ENCODE measurements at regions not wholly inside any gene's neighbourhood (a gene's known extent, or its start where the extent isn't known, plus 50 kb on each side); places are given as distances from the start of the nearest gene placed in this dataset.

GRCh38 chr15:45919806-45920205, 285.0 kb downstream of the SQOR start:
- peak in 1 of 10 donors; percentile 54 for DNase-seq

DNA sequence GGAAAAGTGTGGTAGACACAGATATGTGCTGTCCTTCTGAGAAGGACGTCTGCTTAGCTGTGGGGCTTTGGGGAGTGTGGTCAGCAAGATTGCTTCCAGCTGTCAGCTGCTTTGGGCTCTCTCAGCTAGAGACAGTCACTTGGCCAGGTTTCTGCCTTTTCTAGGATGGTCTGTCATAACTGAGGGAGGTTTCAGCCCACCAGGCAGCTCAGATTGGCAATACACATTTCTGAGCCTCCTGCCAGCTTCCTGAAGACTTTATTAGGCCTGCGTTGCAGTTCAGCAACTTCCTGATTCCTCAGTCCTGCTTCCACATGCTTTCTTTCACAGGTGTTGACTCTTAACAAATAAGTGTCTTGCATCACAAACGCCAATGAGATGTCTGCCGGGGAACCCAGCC, 286.5 kb downstream of the SQOR start:
- no peak for DNase-seq
- intact Hi-C loops (cut with DNase I) = no loop called here

More at GRCh38 chr15:45919806-45920205, 285.0 kb downstream of the SQOR start:
- intact Hi-C loops (cut with DNase I) = no loop called here

DNA sequence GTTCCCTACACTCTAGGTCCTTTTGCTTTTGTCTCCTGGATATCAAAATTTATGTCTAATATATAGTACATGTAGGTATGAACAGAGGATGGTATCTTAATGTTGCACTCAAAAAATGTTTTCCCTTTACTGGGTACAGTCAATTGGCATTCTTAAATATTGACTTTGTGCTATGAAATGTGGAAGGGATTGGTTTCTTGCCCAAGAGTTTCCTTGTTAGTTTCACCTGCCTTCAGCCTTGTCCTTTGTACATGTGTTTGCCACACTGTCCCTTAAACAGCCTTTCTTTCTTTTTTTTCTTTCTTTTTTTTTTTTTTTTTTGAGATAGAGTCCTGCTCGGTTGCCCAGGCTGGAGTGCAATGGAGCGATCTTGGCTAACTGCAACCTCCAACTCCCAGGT, 287.1 kb downstream of the SQOR start:
- intact Hi-C loops (cut with DNase I) = no loop called here
- no peak for DNase-seq

GRCh38 chr15:45941367-45941766, 306.5 kb downstream of the SQOR start:
- intact Hi-C loops (cut with DNase I) = no loop called here

DNA sequence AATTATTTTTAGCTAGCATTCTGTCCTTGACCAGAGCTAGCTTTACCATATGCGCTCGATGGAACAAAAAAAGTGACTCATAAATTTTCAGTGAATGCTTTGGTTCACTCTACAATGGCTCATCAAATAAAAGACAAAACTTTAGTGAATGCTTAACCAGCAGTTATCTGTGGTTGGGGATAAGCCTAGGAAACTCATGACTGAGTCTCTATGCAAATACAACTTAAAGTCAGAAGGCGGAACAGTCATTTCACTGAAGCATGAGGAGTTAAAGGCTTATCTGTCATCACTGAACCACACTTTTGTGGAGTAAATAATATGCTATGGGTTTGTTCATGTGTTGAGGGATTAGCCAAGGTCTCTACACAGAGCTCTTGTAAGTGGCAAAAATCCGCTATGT, 308.4 kb downstream of the SQOR start:
- no peak for DNase-seq

More at GRCh38 chr15:45941367-45941766, 306.5 kb downstream of the SQOR start:
- no peak for DNase-seq

DNA sequence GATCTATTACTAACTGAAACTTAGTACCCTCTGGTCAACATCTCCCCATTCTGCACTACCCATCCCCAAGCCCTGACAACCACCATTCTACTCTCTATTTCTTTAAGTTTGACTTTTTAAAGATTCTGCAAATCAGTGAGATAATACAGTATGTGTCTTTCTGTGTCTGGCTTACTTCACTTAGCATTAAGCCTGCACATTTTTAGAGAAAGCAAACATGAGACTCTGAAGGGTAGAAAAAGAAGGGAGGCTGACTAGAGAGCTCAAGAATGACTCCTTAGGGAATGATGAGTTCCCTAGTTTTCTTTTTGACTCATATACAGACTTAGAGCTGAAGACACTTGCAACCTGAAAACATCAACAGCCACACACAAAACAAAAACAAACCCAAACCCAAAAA, 311.3 kb downstream of the SQOR start:
- DNase-seq = no peak
- intact Hi-C loops (cut with DNase I) = no loop called here

More for the DNA sequence above, 308.4 kb downstream of the SQOR start:
- intact Hi-C loops (cut with DNase I) = no loop called here

- DNase-seq = no peak
- intact Hi-C loops (cut with DNase I) = no loop called here
Measured at GRCh38 chr15:45948181-45948621, 313.4 kb downstream of the SQOR start.

DNA sequence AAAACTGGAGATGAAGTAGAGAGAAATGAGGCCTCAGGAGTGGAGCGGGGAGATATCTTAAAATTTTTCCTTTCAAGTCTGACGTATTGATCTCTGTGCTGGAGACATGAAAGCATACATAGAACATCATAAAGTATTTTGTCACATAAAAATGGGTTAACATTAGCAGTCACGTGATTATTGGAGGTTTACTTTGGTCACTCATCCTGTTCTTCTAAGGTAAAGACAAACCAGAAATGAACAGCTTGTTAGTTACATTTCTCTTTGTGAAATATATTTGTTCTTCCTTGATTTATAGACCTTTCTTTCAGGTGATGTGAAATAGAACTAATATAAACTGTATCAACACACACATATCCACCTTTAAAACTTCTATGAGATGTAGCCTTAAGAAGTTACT, 324.1 kb downstream of the SQOR start:
- no peak for DNase-seq
- intact Hi-C loops (cut with DNase I) = no loop called here

DNA sequence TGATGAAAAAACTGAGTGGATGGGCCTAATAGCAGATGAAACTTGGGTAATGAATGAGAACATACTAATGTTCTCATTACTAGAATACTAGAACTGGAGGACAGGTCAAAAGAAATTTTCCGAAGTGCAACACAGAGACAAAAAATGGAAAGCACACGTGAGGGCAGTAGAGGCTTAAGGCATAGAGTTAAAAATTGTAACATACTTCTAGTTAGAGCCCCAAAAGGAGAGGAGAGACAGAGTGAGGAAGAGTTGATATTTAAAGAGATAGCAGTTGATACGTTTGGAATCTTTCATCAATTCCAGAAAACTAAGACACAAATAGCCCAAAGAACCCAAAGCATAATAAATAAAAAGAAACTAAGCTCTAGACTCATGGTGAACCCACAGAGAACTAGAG, 327.9 kb downstream of the SQOR start:
- intact Hi-C loops (cut with DNase I) = no loop called here
- no peak for DNase-seq

DNA sequence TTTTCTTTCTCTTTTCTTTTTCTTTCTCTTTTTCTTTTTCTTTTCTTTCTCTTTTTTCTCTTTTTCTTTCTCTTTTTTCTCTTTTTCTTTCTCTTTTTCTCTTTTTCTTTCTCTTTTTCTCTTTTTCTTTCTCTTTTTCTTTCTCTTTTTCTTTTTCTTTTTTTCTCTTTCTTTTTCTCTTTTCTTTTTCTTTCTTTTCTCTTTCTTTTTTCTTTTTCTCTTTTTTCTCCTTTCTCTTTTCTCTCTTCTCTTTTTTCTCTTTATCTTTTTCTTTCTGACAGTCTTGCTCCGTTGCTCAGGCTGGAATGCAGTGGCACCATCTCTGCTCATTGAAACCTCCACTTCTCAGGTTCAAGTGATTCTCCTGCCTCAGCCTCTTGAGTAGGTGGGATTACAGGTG, 335.7 kb downstream of the SQOR start:
- DNase-seq = no peak
- intact Hi-C loops (cut with DNase I) = no loop called here

- no peak for DNase-seq
- intact Hi-C loops (cut with DNase I) = no loop called here
Measured at GRCh38 chr15:45980366-45980765, 345.5 kb downstream of the SQOR start.

DNA sequence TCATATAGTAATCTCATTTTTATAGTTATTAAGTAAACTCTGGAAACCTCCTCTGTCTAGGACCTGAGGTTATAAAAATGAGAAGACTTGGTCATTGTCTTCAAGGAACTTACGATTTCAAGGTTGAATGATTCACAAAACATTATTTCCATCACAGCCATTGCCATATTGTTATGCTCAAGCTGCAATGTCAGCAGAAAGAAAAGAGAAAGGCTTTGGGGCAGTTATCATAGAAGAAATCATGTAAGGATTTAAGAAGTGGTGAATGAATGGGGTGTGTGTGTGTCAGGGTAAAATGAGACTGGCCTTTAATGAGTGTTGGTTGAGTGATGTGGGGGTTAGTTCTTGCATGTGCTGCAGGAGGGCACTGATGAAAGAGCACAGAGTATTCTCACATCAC, 346.8 kb downstream of the SQOR start:
- DNase-seq = no peak
- intact Hi-C loops (cut with DNase I) = no loop called here

GRCh38 chr15:45991863-45992262, 357.0 kb downstream of the SQOR start:
- intact Hi-C loops (cut with DNase I) = no loop called here
- DNase-seq = no peak

DNA sequence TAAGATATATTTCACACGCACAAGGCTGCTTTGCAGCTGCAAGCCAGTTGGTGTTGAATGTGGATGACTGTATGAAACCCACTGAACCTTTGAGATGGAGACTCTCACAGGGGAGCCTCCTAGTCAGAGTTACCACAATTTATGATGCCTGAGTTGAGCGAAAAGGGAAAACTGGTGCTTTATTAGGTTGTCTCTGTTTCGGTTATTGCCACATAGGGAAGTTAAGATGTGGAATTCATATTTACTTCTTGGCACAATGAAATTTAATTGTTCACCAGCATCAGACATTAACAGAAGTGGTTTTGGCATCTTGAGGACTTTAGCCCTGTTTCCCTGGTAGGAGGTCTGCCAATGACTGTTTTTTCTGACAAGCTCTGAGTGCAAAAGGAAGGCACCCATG, 358.2 kb downstream of the SQOR start:
- intact Hi-C loops (cut with DNase I) = no loop called here
- DNase-seq = no peak

DNA sequence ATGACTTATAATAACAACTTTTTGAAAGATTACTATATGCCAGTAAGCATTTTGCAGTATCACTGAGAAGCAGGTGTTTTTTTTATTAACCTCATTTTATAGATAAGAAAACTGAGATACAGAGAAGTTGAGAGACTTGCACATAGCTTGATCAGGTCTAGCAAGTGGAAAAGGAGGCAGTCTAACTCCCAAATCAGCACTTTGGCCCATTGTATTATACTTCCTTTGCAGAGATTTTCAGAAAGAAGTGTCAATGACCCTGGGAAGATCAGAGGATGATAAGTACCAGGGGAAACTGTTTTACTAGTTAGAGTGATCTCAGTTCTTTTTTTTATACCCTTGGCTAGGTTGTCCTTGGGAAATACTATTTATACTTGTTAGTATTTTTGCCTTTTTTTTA, 358.7 kb downstream of the SQOR start:
- DNase-seq = no peak
- intact Hi-C loops (cut with DNase I) = no loop called here

- no peak for DNase-seq
- intact Hi-C loops (cut with DNase I) = no loop called here
Measured at GRCh38 chr15:45995800-45996199, 361.0 kb downstream of the SQOR start.

- intact Hi-C loops (cut with DNase I) = no loop called here
- DNase-seq = peak in 1 of 10 donors; percentile 62
Measured at GRCh38 chr15:46014532-46014931, 379.7 kb downstream of the SQOR start.

DNA sequence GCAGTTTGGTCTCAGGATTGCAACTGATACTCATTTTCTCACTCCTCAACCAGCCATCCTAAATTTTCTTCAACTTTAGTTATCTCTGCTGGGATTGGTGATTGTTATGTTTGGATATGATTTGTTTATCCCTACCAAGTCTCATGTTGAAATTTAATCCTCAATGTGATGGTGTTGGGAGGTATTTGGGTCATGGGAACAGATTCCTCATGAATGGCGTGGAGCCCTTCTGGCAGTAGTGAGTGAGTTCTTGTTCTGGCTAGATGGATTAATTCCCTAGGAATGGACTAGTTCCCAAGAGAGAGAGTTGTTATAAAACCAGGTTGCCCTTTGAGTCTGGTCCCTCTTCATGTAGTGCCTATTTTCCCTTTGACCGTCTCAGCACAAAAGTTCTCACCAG, 399.9 kb downstream of the SQOR start:
- intact Hi-C loops (cut with DNase I) = no loop called here
- no peak for DNase-seq

GRCh38 chr15:46039703-46040102, 404.9 kb downstream of the SQOR start:
- no peak for DNase-seq
- intact Hi-C loops (cut with DNase I) = no loop called here

GRCh38 chr15:46041905-46042304, 407.1 kb downstream of the SQOR start:
- DNase-seq = no peak
- intact Hi-C loops (cut with DNase I) = no loop called here

DNA sequence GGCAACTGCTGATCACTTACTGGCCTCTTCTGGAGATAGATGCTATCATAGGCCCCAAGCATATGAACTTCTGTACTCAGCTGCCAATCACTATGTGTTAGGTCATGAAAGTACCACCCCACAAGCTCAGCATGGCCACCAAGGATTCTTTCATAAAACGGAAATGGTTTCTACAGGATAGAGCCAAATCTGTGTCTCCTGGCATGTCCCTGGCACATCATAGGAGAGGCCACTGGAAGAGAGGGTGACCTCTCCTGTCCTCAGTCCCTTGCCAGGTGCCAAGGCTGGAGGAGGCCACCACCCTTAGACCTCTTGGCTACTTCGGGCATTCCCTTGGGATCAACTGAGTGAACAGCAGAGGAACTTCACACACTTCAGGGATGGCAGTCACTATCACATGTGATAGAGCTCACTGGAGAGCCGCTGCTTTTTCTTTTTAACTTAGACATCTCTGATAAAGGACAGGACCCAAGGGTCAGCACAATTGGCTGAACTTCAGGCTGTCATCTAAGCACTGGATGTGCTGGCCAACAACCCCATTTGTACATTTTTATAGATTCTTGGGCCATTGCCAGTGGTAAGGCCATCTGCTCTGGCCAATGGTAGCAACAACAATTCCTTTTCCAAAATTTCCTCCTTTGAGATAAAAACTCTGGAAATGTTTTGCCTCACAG, 425.2 kb downstream of the SQOR start:
- intact Hi-C loops (cut with DNase I) = no loop called here
- no peak for DNase-seq

DNA sequence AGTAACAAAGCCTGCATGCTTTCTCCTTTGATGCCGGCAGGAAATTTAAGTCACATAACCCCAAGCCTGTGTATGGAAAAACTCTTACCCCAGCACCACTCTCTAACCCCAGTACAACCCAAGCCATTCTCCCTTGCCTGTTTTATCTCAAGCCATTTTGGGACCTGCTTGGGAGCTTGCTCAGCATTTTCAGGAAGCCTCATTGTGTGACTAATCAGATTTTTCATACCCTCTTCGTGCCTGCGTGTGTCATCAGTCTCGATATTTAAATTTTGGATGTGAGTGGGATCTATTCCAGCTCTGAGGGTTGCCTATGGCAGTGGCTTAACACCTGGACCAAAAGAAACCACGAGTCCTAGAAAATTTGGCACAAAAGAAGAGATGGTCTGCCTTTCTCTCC, 426.2 kb downstream of the SQOR start:
- no peak for DNase-seq
- intact Hi-C loops (cut with DNase I) = no loop called here

DNA sequence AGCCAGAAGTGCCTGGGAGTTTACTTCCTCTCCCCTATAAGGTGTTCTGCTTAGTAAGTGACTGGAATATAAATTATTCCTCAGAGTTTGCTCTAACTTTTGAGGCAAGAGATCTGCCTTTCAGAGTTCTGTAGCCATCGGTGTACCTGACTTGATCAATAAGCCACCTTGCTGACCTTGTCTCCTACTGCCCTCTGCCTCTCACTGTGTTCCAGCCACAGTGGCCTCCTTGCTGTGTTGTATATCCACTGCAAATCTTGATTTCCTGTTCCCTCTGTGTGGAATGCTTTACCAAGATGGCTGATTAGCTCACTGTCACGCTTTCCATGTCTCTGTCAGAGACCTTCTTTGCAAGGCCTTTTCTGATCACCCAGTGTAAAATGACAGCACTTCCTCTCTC, 442.4 kb downstream of the SQOR start:
- no peak for DNase-seq
- intact Hi-C loops (cut with DNase I) = no loop called here

Measured in posterior cingulate gyrus (tissue), 11 donors.